ENCODE measurements at regions not wholly inside any gene's neighbourhood (a gene's known extent, or its start where the extent isn't known, plus 50 kb on each side); places are given as distances from the start of the nearest gene placed in this dataset.

DNA sequence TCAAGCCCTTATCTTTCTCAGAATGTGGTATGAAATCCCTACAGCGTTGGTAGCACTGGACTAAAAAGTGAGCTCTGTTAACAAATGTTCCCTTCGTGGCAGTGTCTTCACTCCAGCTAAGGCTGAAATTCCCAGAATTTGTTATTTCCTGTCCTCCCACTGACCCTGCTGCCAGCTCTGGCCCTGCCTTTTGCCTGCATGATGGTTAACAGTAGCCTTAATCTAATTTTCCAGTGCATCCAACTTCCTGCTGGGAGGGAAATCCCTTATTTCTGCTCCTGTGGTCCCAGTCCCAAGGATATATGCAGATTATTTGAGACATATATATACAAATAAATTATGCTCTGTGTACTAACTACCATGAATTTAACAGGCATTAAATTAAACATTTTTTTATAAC lies 157.2 kb upstream of the CARMIL1 start:
- TF ChIP-seq ZNF274 (IDR thresholded peaks at IDR 0.05; ENCODE audit: low read depth, low read length) (no peak), YY1 (IDR thresholded peaks at IDR 0.05; ENCODE audit: insufficient read depth, insufficient read length) (no peak), SUZ12 (IDR thresholded peaks at IDR 0.05; ENCODE audit: extremely low read depth, insufficient read depth, insufficient read length) (no peak)
- H3K9me3 ChIP-seq (ENCODE audit: insufficient read depth, low read length): no peaks in the 10 kb centered on the region
- no peak overlapping the region for H3K4me3 ChIP-seq (ENCODE audit: insufficient read length, low read depth)
- no peaks in the 10 kb centered on the region for H3K4me1 ChIP-seq (ENCODE audit: insufficient read depth, insufficient read length)
- H3K36me3 ChIP-seq (ENCODE audit: insufficient read depth, insufficient read length, low read length): no peaks in the 10 kb centered on the region
- DNase-seq (ENCODE audit: low read depth, low spot score): no peak
- no peaks in the 10 kb centered on the region for H3K27me3 ChIP-seq (ENCODE audit: insufficient read depth, insufficient read length)
- H3K9ac ChIP-seq (ENCODE audit: insufficient read length, low read depth): no peak overlapping the region

DNA sequence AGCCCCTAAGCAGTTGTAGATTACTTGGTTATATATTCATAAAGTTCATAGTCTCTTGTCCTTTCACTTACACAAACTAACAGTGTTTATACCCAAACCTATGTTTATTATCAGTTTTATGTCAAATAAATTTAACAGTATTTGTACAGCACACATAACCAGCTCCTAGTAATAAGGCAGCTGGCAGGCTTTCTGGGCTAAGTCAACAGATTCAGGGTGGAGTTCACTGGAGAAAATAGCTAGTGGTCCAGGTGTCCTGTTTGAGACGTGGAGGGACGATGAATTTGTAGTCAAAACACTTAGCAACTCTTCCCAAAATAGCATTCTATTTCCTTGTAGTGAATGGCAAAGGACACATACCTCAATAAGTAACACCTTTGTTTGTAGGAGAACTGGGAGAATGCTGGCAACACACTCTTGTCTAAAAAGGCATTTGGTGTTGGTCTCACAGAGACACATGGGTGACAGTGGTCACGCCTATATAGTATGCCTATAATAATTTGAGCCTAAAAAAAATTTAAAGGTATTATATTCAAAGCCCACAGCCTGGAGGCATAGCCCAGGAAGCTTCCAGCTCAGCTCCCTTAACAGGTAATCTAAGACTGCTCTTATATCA lies 156.4 kb upstream of the CARMIL1 start:
- no peak overlapping the region for H3K4me3 ChIP-seq (ENCODE audit: insufficient read length, low read depth)
- no peaks in the 10 kb centered on the region for H3K4me1 ChIP-seq (ENCODE audit: insufficient read depth, insufficient read length)
- H3K27me3 ChIP-seq (ENCODE audit: insufficient read depth, insufficient read length): no peaks in the 10 kb centered on the region
- DNase-seq (ENCODE audit: low read depth, low spot score): no peak
- TF ChIP-seq ZNF274 (IDR thresholded peaks at IDR 0.05; ENCODE audit: low read depth, low read length): no peak
- no peak for TF ChIP-seq SUZ12 (IDR thresholded peaks at IDR 0.05; ENCODE audit: extremely low read depth, insufficient read depth, insufficient read length)
- H3K9ac ChIP-seq (ENCODE audit: insufficient read length, low read depth): no peak overlapping the region
- no peaks in the 10 kb centered on the region for H3K9me3 ChIP-seq (ENCODE audit: insufficient read depth, low read length)
- no peaks in the 10 kb centered on the region for H3K36me3 ChIP-seq (ENCODE audit: insufficient read depth, insufficient read length, low read length)

DNA sequence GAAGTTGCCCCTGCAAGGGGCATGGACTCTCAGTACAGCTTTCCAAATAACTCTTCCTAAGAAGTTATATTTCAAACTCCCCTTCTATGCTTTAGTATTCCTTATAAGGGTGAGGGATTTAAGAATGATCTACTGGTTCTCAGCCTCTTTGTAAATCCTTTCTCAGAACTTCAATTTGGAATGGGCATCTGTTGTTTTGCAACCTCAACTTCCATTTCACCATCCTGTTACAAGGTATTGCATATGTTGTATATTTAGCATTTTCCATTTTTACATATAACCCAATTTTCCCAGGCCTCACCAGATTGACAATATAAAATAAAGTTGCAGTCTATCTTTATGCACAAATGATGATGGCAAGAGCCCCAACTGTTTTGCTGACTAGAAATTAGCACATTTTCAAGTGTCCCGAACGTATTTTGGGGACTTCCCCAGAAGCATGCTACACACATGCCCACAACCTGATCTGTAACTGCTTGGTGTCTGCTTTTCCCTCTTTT lies 154.9 kb upstream of the CARMIL1 start:
- H3K4me3 ChIP-seq (ENCODE audit: insufficient read length, low read depth): no peak overlapping the region
- H3K9ac ChIP-seq (ENCODE audit: insufficient read length, low read depth): no peak overlapping the region
- H3K4me1 ChIP-seq (ENCODE audit: insufficient read depth, insufficient read length): no peaks in the 10 kb centered on the region
- H3K27me3 ChIP-seq (ENCODE audit: insufficient read depth, insufficient read length): no peaks in the 10 kb centered on the region
- no peaks in the 10 kb centered on the region for H3K36me3 ChIP-seq (ENCODE audit: insufficient read depth, insufficient read length, low read length)
- no peak for TF ChIP-seq SUZ12 (IDR thresholded peaks at IDR 0.05; ENCODE audit: extremely low read depth, insufficient read depth, insufficient read length)
- TF ChIP-seq ZNF274 (IDR thresholded peaks at IDR 0.05; ENCODE audit: low read depth, low read length): no peak
- no peak for DNase-seq (ENCODE audit: low read depth, low spot score)
- no peaks in the 10 kb centered on the region for H3K9me3 ChIP-seq (ENCODE audit: insufficient read depth, low read length)

DNA sequence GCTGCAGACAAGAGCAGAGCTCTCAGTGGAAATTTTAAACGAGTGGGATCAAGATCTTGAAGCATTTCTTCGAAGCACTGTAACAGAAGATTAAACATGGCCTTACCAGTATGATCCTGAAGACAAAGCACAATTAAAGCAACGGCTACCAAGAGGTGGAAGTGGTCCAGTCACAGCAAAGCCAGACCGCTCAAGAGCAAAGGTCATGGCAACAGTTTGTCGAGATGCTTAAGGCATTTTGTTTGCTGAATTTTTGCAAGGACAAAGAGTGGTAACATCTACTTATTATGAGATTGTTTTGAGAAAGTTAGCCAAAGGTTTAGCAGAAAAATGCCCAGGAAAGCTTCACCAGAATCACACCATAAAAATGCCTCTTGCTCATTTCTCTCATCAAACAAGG lies 153.4 kb upstream of the CARMIL1 start:
- no peaks in the 10 kb centered on the region for H3K36me3 ChIP-seq (ENCODE audit: insufficient read depth, insufficient read length, low read length)
- no peak overlapping the region for H3K4me3 ChIP-seq (ENCODE audit: insufficient read length, low read depth)
- no peaks in the 10 kb centered on the region for H3K27me3 ChIP-seq (ENCODE audit: insufficient read depth, insufficient read length)
- H3K9me3 ChIP-seq (ENCODE audit: insufficient read depth, low read length): no peaks in the 10 kb centered on the region
- TF ChIP-seq ZNF274 (IDR thresholded peaks at IDR 0.05; ENCODE audit: low read depth, low read length) (no peak), SUZ12 (IDR thresholded peaks at IDR 0.05; ENCODE audit: extremely low read depth, insufficient read depth, insufficient read length) (no peak), YY1 (IDR thresholded peaks at IDR 0.05; ENCODE audit: insufficient read depth, insufficient read length) (no peak)
- H3K9ac ChIP-seq (ENCODE audit: insufficient read length, low read depth): no peak overlapping the region
- no peaks in the 10 kb centered on the region for H3K4me1 ChIP-seq (ENCODE audit: insufficient read depth, insufficient read length)
- no peak for DNase-seq (ENCODE audit: low read depth, low spot score)

DNA sequence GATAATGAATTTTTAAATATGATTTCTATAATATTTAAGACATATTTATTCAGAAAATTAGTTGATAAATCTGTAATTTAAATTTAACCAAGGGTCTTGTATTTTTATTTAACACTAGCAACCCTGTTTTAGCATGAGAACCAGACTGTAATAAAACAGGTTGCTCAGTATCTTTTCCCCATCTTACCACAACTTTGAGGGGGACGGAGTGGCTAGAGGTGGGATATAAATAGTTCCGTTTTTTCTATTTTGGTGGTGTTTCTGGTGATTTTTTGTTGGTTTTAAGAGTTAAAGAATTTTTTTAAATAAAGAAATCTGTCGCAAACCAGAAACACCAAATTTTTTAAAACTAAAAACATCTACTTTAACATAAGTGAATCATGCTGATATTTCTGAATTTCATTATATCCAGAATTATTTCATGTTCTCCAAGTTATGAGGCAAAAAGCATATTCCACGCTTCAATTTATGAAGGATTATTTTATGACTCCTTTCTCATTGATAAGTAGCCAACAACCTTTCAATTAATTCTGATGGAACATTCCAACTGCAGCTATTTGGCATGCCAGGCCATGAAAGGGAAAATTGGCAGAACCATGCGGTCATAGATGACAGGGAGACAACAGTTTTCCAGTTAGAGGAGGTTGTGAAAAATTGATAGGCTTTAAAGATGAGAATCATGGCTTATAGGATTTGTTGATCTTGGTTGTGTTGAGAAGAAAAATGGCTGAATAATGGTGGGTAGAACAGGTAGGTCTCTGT lies 151.9 kb upstream of the CARMIL1 start:
- Histone ChIP-seq H3K9ac (ENCODE audit: insufficient read length, low read depth) (no peak overlapping the region), H3K36me3 (ENCODE audit: insufficient read depth, insufficient read length, low read length) (no peaks in the 10 kb centered on the region), H3K4me3 (ENCODE audit: insufficient read length, low read depth) (no peak overlapping the region), H3K27me3 (ENCODE audit: insufficient read depth, insufficient read length) (no peaks in the 10 kb centered on the region), H3K4me1 (ENCODE audit: insufficient read depth, insufficient read length) (no peaks in the 10 kb centered on the region), H3K9me3 (ENCODE audit: insufficient read depth, low read length) (peaks cover under 1% of the 10 kb centered on the region; the same call in 1 of the 2 replicates)
- no peak for DNase-seq (ENCODE audit: low read depth, low spot score)
- no peak for TF ChIP-seq ZNF274 (IDR thresholded peaks at IDR 0.05; ENCODE audit: low read depth, low read length)
- TF ChIP-seq YY1 (IDR thresholded peaks at IDR 0.05; ENCODE audit: insufficient read depth, insufficient read length): no peak
- TF ChIP-seq SUZ12 (IDR thresholded peaks at IDR 0.05; ENCODE audit: extremely low read depth, insufficient read depth, insufficient read length): no peak

DNA sequence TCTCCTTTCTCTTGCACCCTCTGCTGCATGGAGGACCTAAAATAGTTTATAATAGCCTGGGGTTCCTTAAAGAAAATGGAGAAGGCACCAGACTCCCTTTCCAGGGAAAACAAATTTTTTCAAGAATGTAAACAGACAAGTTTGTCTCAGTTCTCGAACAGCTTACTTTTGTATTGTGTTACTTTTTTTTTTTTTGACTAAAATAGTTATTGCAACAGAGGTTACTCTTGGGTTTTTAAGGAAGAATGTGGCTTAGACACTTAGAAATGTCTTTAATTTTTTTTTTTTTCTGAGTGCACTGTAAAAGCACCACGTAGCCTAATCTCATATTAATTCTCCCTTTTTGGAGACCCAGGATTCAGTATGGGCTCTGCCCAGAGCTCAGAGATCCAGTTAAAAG lies 148.7 kb upstream of the CARMIL1 start:
- H3K4me3 ChIP-seq (ENCODE audit: insufficient read length, low read depth): no peak overlapping the region
- H3K36me3 ChIP-seq (ENCODE audit: insufficient read depth, insufficient read length, low read length): no peaks in the 10 kb centered on the region
- TF ChIP-seq YY1 (IDR thresholded peaks at IDR 0.05; ENCODE audit: insufficient read depth, insufficient read length) (no peak), SUZ12 (IDR thresholded peaks at IDR 0.05; ENCODE audit: extremely low read depth, insufficient read depth, insufficient read length) (no peak), ZNF274 (IDR thresholded peaks at IDR 0.05; ENCODE audit: low read depth, low read length) (no peak)
- no peak overlapping the region for H3K9ac ChIP-seq (ENCODE audit: insufficient read length, low read depth)
- no peaks in the 10 kb centered on the region for H3K4me1 ChIP-seq (ENCODE audit: insufficient read depth, insufficient read length)
- H3K27me3 ChIP-seq (ENCODE audit: insufficient read depth, insufficient read length): no peaks in the 10 kb centered on the region
- peaks cover 28% of the 10 kb centered on the region for H3K9me3 ChIP-seq (ENCODE audit: insufficient read depth, low read length)
- DNase-seq (ENCODE audit: low read depth, low spot score): no peak

DNA sequence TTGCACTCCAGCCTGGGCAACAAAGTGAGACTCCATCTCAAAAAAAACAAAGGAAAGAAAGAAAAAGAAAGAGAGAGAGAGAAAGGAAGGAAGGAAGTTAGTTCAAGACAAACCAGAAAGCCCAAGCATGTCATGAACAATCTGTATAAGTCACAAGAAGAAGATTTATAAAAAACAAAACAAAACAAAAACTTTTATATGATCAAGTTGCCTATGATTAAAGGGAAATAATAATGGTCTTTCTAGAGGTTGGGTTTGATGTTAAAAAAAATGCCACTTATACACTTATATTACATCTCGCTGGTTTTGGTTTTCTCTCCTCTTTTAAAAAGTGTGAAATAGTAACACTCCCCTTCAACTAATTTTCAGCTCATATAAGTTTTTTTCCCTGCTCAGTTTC lies 146.2 kb upstream of the CARMIL1 start:
- TF ChIP-seq ZNF274 (IDR thresholded peaks at IDR 0.05; ENCODE audit: low read depth, low read length) (no peak), SUZ12 (IDR thresholded peaks at IDR 0.05; ENCODE audit: extremely low read depth, insufficient read depth, insufficient read length) (no peak), YY1 (IDR thresholded peaks at IDR 0.05; ENCODE audit: insufficient read depth, insufficient read length) (no peak)
- Histone ChIP-seq H3K36me3 (ENCODE audit: insufficient read depth, insufficient read length, low read length) (no peaks in the 10 kb centered on the region), H3K4me3 (ENCODE audit: insufficient read length, low read depth) (no peak overlapping the region), H3K27me3 (ENCODE audit: insufficient read depth, insufficient read length) (no peaks in the 10 kb centered on the region), H3K9ac (ENCODE audit: insufficient read length, low read depth) (no peak overlapping the region), H3K4me1 (ENCODE audit: insufficient read depth, insufficient read length) (no peaks in the 10 kb centered on the region), H3K9me3 (ENCODE audit: insufficient read depth, low read length) (peaks cover 28% of the 10 kb centered on the region)
- DNase-seq (ENCODE audit: low read depth, low spot score): no peak
